ENCODE measurements at regions not wholly inside any gene's neighbourhood (a gene's known extent, or its start where the extent isn't known, plus 50 kb on each side); places are given as distances from the start of the nearest gene placed in this dataset.

- no peaks in the 10 kb centered on the region for H3K27me3 ChIP-seq (ENCODE audit: control insufficient read depth in 2 of 2, insufficient read depth in 2 of 2, low read length in 2 of 2)
These were observed 287.6 kb downstream of the SOX2 start for GRCh38 chr3:181999314-181999713.

GRCh38 chr3:182000447-182000846, 288.7 kb downstream of the SOX2 start:
- H3K9me3 ChIP-seq (ENCODE audit: control insufficient read depth in 2 of 2, low read length in 2 of 2), result no peaks in the 10 kb centered on the region
- H3K27me3 ChIP-seq (ENCODE audit: control insufficient read depth in 2 of 2, insufficient read depth in 2 of 2, low read length in 2 of 2), result no peaks in the 10 kb centered on the region
- H3K4me3 ChIP-seq (ENCODE audit: low read length in 2 of 2), result no peak overlapping the region
- no peaks in the 10 kb centered on the region for H3K4me1 ChIP-seq (ENCODE audit: control insufficient read depth in 2 of 2, insufficient read depth in 2 of 2, low read length in 2 of 2)
- H3K36me3 ChIP-seq (ENCODE audit: control insufficient read depth in 2 of 2, insufficient read depth in 2 of 2, low read length in 2 of 2), result no peaks in the 10 kb centered on the region
- H3K9ac ChIP-seq (ENCODE audit: low read depth in 1 of 2, low read length in 2 of 2), result no peak overlapping the region
- no peak overlapping the region for H3K27ac ChIP-seq (ENCODE audit: low read depth in 2 of 2, low read length in 2 of 2)

More at GRCh38 chr3:181999314-181999713, 287.6 kb downstream of the SOX2 start:
- Histone ChIP-seq H3K9me3 (ENCODE audit: control insufficient read depth in 2 of 2, low read length in 2 of 2) (no peaks in the 10 kb centered on the region), H3K4me1 (ENCODE audit: control insufficient read depth in 2 of 2, insufficient read depth in 2 of 2, low read length in 2 of 2) (no peaks in the 10 kb centered on the region), H3K9ac (ENCODE audit: low read depth in 1 of 2, low read length in 2 of 2) (no peak overlapping the region), H3K27ac (ENCODE audit: low read depth in 2 of 2, low read length in 2 of 2) (no peak overlapping the region), H3K36me3 (ENCODE audit: control insufficient read depth in 2 of 2, insufficient read depth in 2 of 2, low read length in 2 of 2) (no peaks in the 10 kb centered on the region), H3K4me3 (ENCODE audit: low read length in 2 of 2) (no peak overlapping the region)

- Histone ChIP-seq H3K36me3 (ENCODE audit: control insufficient read depth in 2 of 2, insufficient read depth in 2 of 2, low read length in 2 of 2) (no peaks in the 10 kb centered on the region), H3K4me1 (ENCODE audit: control insufficient read depth in 2 of 2, insufficient read depth in 2 of 2, low read length in 2 of 2) (no peaks in the 10 kb centered on the region), H3K9ac (ENCODE audit: low read depth in 1 of 2, low read length in 2 of 2) (no peak overlapping the region), H3K27ac (ENCODE audit: low read depth in 2 of 2, low read length in 2 of 2) (no peak overlapping the region), H3K4me3 (ENCODE audit: low read length in 2 of 2) (no peak overlapping the region), H3K27me3 (ENCODE audit: control insufficient read depth in 2 of 2, insufficient read depth in 2 of 2, low read length in 2 of 2) (no peaks in the 10 kb centered on the region), H3K9me3 (ENCODE audit: control insufficient read depth in 2 of 2, low read length in 2 of 2) (no peaks in the 10 kb centered on the region)
These were observed 293.5 kb downstream of the SOX2 start for GRCh38 chr3:182005219-182005618.

DNA sequence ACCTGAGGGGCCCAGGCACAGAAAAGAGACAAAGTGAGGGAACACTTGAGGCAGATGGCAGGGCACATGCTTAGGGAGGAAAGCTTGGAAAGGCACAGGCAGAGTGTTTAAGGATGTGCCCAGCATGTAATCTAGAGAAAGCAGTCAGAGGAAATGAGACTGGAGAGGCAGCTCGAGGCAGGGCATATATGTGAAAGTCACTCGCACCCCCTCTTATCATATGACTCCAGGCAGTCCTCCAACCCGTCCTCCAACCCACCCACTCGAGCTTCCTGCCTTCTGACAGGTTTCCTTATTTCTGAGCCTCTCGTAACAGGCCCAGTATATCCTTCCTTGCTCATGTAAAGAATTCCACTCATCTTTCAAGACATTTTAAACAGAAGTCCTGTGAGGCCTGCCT, 294.0 kb downstream of the SOX2 start:
- H3K9ac ChIP-seq (ENCODE audit: low read depth in 1 of 2, low read length in 2 of 2), result no peak overlapping the region
- H3K27me3 ChIP-seq (ENCODE audit: control insufficient read depth in 2 of 2, insufficient read depth in 2 of 2, low read length in 2 of 2), result no peaks in the 10 kb centered on the region
- H3K4me3 ChIP-seq (ENCODE audit: low read length in 2 of 2), result no peak overlapping the region
- no peak overlapping the region for H3K27ac ChIP-seq (ENCODE audit: low read depth in 2 of 2, low read length in 2 of 2)
- H3K36me3 ChIP-seq (ENCODE audit: control insufficient read depth in 2 of 2, insufficient read depth in 2 of 2, low read length in 2 of 2), result no peaks in the 10 kb centered on the region
- no peaks in the 10 kb centered on the region for H3K9me3 ChIP-seq (ENCODE audit: control insufficient read depth in 2 of 2, low read length in 2 of 2)
- no peaks in the 10 kb centered on the region for H3K4me1 ChIP-seq (ENCODE audit: control insufficient read depth in 2 of 2, insufficient read depth in 2 of 2, low read length in 2 of 2)

DNA sequence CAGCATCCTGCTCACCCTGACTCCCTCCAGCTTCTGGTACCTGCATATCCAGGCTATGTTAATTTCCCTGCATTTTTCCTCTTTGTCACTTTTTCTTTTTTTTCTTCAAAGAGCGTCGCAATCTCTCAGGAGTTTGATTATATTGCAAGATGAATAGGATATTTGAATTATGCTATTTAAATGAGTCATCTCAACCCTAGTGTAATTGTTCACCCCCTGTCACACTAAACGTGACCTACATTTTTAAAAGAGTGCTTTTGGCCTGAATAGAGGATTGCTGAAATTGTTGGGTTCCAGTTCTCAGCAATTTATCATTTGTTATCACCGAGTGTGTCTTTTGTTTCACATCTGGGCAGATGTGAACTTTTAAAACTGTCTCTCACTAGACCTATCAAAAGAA, 294.7 kb downstream of the SOX2 start:
- no peaks in the 10 kb centered on the region for H3K4me1 ChIP-seq (ENCODE audit: control insufficient read depth in 2 of 2, insufficient read depth in 2 of 2, low read length in 2 of 2)
- no peaks in the 10 kb centered on the region for H3K9me3 ChIP-seq (ENCODE audit: control insufficient read depth in 2 of 2, low read length in 2 of 2)
- no peak overlapping the region for H3K9ac ChIP-seq (ENCODE audit: low read depth in 1 of 2, low read length in 2 of 2)
- no peaks in the 10 kb centered on the region for H3K36me3 ChIP-seq (ENCODE audit: control insufficient read depth in 2 of 2, insufficient read depth in 2 of 2, low read length in 2 of 2)
- H3K4me3 ChIP-seq (ENCODE audit: low read length in 2 of 2), result no peak overlapping the region
- no peaks in the 10 kb centered on the region for H3K27me3 ChIP-seq (ENCODE audit: control insufficient read depth in 2 of 2, insufficient read depth in 2 of 2, low read length in 2 of 2)
- no peak overlapping the region for H3K27ac ChIP-seq (ENCODE audit: low read depth in 2 of 2, low read length in 2 of 2)

GRCh38 chr3:182007441-182007840, 295.7 kb downstream of the SOX2 start:
- Histone ChIP-seq H3K9ac (ENCODE audit: low read depth in 1 of 2, low read length in 2 of 2) (no peak overlapping the region), H3K9me3 (ENCODE audit: control insufficient read depth in 2 of 2, low read length in 2 of 2) (no peaks in the 10 kb centered on the region), H3K27me3 (ENCODE audit: control insufficient read depth in 2 of 2, insufficient read depth in 2 of 2, low read length in 2 of 2) (no peaks in the 10 kb centered on the region), H3K36me3 (ENCODE audit: control insufficient read depth in 2 of 2, insufficient read depth in 2 of 2, low read length in 2 of 2) (no peaks in the 10 kb centered on the region), H3K4me3 (ENCODE audit: low read length in 2 of 2) (no peak overlapping the region), H3K27ac (ENCODE audit: low read depth in 2 of 2, low read length in 2 of 2) (no peak overlapping the region), H3K4me1 (ENCODE audit: control insufficient read depth in 2 of 2, insufficient read depth in 2 of 2, low read length in 2 of 2) (no peaks in the 10 kb centered on the region)

DNA sequence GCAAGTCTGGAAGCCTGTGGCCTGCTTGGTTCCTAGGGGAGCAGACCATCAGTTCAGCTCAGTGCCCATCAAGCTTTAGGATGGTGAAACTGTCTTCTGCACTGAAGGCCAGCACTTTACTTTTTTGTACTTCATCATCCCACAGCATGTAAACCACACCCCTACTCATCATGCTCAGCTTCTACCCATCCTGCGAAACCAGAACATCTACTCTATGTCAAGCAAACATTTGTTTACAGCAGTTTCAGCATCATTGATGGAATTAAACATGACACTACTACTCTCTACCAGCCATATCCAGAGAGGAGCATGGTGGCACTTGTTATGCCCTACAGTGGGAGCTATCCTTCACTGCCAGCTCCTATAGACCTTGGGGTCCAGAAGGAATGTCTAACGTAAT, 306.6 kb downstream of the SOX2 start:
- Histone ChIP-seq H3K9me3 (ENCODE audit: control insufficient read depth in 2 of 2, low read length in 2 of 2) (no peaks in the 10 kb centered on the region), H3K36me3 (ENCODE audit: control insufficient read depth in 2 of 2, insufficient read depth in 2 of 2, low read length in 2 of 2) (no peaks in the 10 kb centered on the region), H3K4me3 (ENCODE audit: low read length in 2 of 2) (no peak overlapping the region), H3K27me3 (ENCODE audit: control insufficient read depth in 2 of 2, insufficient read depth in 2 of 2, low read length in 2 of 2) (no peaks in the 10 kb centered on the region), H3K27ac (ENCODE audit: low read depth in 2 of 2, low read length in 2 of 2) (no peak overlapping the region), H3K4me1 (ENCODE audit: control insufficient read depth in 2 of 2, insufficient read depth in 2 of 2, low read length in 2 of 2) (no peaks in the 10 kb centered on the region), H3K9ac (ENCODE audit: low read depth in 1 of 2, low read length in 2 of 2) (no peak overlapping the region)

- H3K9ac ChIP-seq (ENCODE audit: low read depth in 1 of 2, low read length in 2 of 2), result no peak overlapping the region
- no peaks in the 10 kb centered on the region for H3K27me3 ChIP-seq (ENCODE audit: control insufficient read depth in 2 of 2, insufficient read depth in 2 of 2, low read length in 2 of 2)
- no peaks in the 10 kb centered on the region for H3K9me3 ChIP-seq (ENCODE audit: control insufficient read depth in 2 of 2, low read length in 2 of 2)
- H3K4me1 ChIP-seq (ENCODE audit: control insufficient read depth in 2 of 2, insufficient read depth in 2 of 2, low read length in 2 of 2), result no peaks in the 10 kb centered on the region
- no peak overlapping the region for H3K4me3 ChIP-seq (ENCODE audit: low read length in 2 of 2)
- H3K36me3 ChIP-seq (ENCODE audit: control insufficient read depth in 2 of 2, insufficient read depth in 2 of 2, low read length in 2 of 2), result no peaks in the 10 kb centered on the region
- no peak overlapping the region for H3K27ac ChIP-seq (ENCODE audit: low read depth in 2 of 2, low read length in 2 of 2)
These were observed 308.2 kb downstream of the SOX2 start for GRCh38 chr3:182019926-182020325.

- no peak overlapping the region for H3K4me3 ChIP-seq (ENCODE audit: low read length in 2 of 2)
- H3K36me3 ChIP-seq (ENCODE audit: control insufficient read depth in 2 of 2, insufficient read depth in 2 of 2, low read length in 2 of 2), result no peaks in the 10 kb centered on the region
- no peak overlapping the region for H3K27ac ChIP-seq (ENCODE audit: low read depth in 2 of 2, low read length in 2 of 2)
- H3K9me3 ChIP-seq (ENCODE audit: control insufficient read depth in 2 of 2, low read length in 2 of 2), result no peaks in the 10 kb centered on the region
- H3K9ac ChIP-seq (ENCODE audit: low read depth in 1 of 2, low read length in 2 of 2), result no peak overlapping the region
- no peaks in the 10 kb centered on the region for H3K4me1 ChIP-seq (ENCODE audit: control insufficient read depth in 2 of 2, insufficient read depth in 2 of 2, low read length in 2 of 2)
- H3K27me3 ChIP-seq (ENCODE audit: control insufficient read depth in 2 of 2, insufficient read depth in 2 of 2, low read length in 2 of 2), result no peaks in the 10 kb centered on the region
These were observed 312.1 kb downstream of the SOX2 start for GRCh38 chr3:182023843-182024242.

GRCh38 chr3:182027366-182027765, 315.6 kb downstream of the SOX2 start:
- Histone ChIP-seq H3K4me1 (ENCODE audit: control insufficient read depth in 2 of 2, insufficient read depth in 2 of 2, low read length in 2 of 2) (no peaks in the 10 kb centered on the region), H3K9me3 (ENCODE audit: control insufficient read depth in 2 of 2, low read length in 2 of 2) (no peaks in the 10 kb centered on the region), H3K36me3 (ENCODE audit: control insufficient read depth in 2 of 2, insufficient read depth in 2 of 2, low read length in 2 of 2) (no peaks in the 10 kb centered on the region), H3K27ac (ENCODE audit: low read depth in 2 of 2, low read length in 2 of 2) (no peak overlapping the region), H3K4me3 (ENCODE audit: low read length in 2 of 2) (no peak overlapping the region), H3K9ac (ENCODE audit: low read depth in 1 of 2, low read length in 2 of 2) (no peak overlapping the region), H3K27me3 (ENCODE audit: control insufficient read depth in 2 of 2, insufficient read depth in 2 of 2, low read length in 2 of 2) (no peaks in the 10 kb centered on the region)

- Histone ChIP-seq H3K27ac (ENCODE audit: low read depth in 2 of 2, low read length in 2 of 2) (no peak overlapping the region), H3K9me3 (ENCODE audit: control insufficient read depth in 2 of 2, low read length in 2 of 2) (no peaks in the 10 kb centered on the region), H3K9ac (ENCODE audit: low read depth in 1 of 2, low read length in 2 of 2) (no peak overlapping the region), H3K36me3 (ENCODE audit: control insufficient read depth in 2 of 2, insufficient read depth in 2 of 2, low read length in 2 of 2) (no peaks in the 10 kb centered on the region), H3K4me1 (ENCODE audit: control insufficient read depth in 2 of 2, insufficient read depth in 2 of 2, low read length in 2 of 2) (no peaks in the 10 kb centered on the region), H3K4me3 (ENCODE audit: low read length in 2 of 2) (no peak overlapping the region), H3K27me3 (ENCODE audit: control insufficient read depth in 2 of 2, insufficient read depth in 2 of 2, low read length in 2 of 2) (no peaks in the 10 kb centered on the region)
These were observed 316.4 kb downstream of the SOX2 start for GRCh38 chr3:182028081-182028480.
